Spleen (tissue), 11 donors: ENCODE measurements at regions not wholly inside any gene's neighbourhood (a gene's known extent, or its start where the extent isn't known, plus 50 kb on each side); places are given as distances from the start of the nearest gene placed in this dataset.

Experiments
- DNase-seq: peaks from one replicate; pipeline ENCODE4 v3.0.0-alpha.2; 2020
- H3K27ac ChIP-seq, 8 donors: fragments of 200-600 bp; sonication (generic) in 7 of 8; 1 replicate in 4 of 8; 2 replicates in 4 of 8; pipeline versions ENCODE4 v1.5.0 to v1.8.0; 2016 to 2021; ENCODE audit warnings: inconsistent platforms in 4 of 8, mild to moderate bottlenecking in 4 of 8, moderate library complexity in 1 of 8
- H3K27me3 ChIP-seq, 7 donors: fragments of 200-600 bp; sonication (generic) in 6 of 7; replicated peaks in 1 of 7; 1 replicate in 4 of 7; 2 replicates in 3 of 7; pipeline versions ENCODE4 v1.5.0 to v1.8.0; 2016 to 2021; ENCODE audit warnings: inconsistent platforms in 3 of 7, mild to moderate bottlenecking in 1 of 7
- H3K36me3 ChIP-seq, 6 donors: fragments of 200-600 bp; sonication (generic) in 5 of 6; 1 replicate in 4 of 6; 2 replicates in 2 of 6; pipeline versions ENCODE4 v1.5.0 to v1.8.0; 2016 to 2021; ENCODE audit warnings: inconsistent platforms in 2 of 6
- H3K4me1 ChIP-seq, 6 donors: fragments of 200-600 bp; sonication (generic) in 5 of 6; 1 replicate in 3 of 6; 2 replicates in 3 of 6; pipeline versions ENCODE4 v1.5.0 to v1.8.0; 2016 to 2021; ENCODE audit warnings: inconsistent platforms in 3 of 6
- H3K4me3 ChIP-seq, 8 donors: fragments of 200-600 bp; sonication (generic) in 7 of 8; 1 replicate in 4 of 8; 2 replicates in 4 of 8; pipeline versions ENCODE4 v1.5.0 to v1.8.0; 2016 to 2021; ENCODE audit warnings: inconsistent platforms in 4 of 8, mild to moderate bottlenecking in 4 of 8, moderate library complexity in 2 of 8
- H3K9me3 ChIP-seq, 8 donors: fragments of 200-600 bp; sonication (generic) in 7 of 8; 1 replicate in 4 of 8; 2 replicates in 4 of 8; pipeline versions ENCODE4 v1.5.0 to v1.8.0; 2016 to 2021; ENCODE audit warnings: inconsistent platforms in 4 of 8
- CTCF ChIP-seq, 11 experiments: fragments of 200-600 bp in 7 of 11; fragments of 450-650 bp in 4 of 11; sonication (generic) in 4 of 11; IDR thresholded peaks in 8 of 11; conservative IDR thresholded peaks in 3 of 11; 1 replicate in 7 of 11; 2 replicates in 4 of 11; pipeline versions ENCODE4 v1.4.0 to v1.8.0; 2016 to 2021; ENCODE audit warnings: antibody characterized with exemption in 11 of 11, inconsistent platforms in 4 of 11, mild to moderate bottlenecking in 1 of 11
- POLR2A ChIP-seq, 3 donors: fragments of 450-650 bp; IDR thresholded peaks; one replicate each; pipeline ENCODE4 v1.5.1; 2017; ENCODE audit warnings: antibody characterized with exemption in 3 of 3, mild to moderate bottlenecking in 1 of 3
- POLR2AphosphoS5 ChIP-seq, 3 donors: sonication (generic); formaldehyde crosslinking; IDR thresholded peaks; one replicate each; pipeline ENCODE4 v1.5.1; 2017; ENCODE audit warnings: antibody characterized with exemption in 3 of 3
- WGBS, 5 donors: extraction: QIAGEN DNeasy Blood & Tissue Kit in 3 of 5; methylation state at CpG; one replicate each; pipeline versions ENCODE4 v1.1.5 to v1.1.7; 2013 to 2018; 5-methylcytosine and 5-hydroxymethylcytosine counted together
- intact Hi-C: fragments of 100-400 bp; cut with DNase I; formaldehyde crosslinking; loops from one replicate; pipeline ENCODE4 v1.15.0; 2023; ENCODE audit warnings: low total_unique reads
- donor health status: healthy with polysubstance abuse.
- donor health status: DM: no; HTN: no; CAD: no; lungs with moderate emphysema.
- donor health status: DM: no; HTN: no; CAD: no.
- donor health status: Bipolar disorder and iron deficiency.
- donor health status: healthy.
- donor health status: DM: no; HTN: no; CAD: no.
- donor health status: DM: yes; HTN: yes; CAD: no.

- peaks cover 0 to 38% (median 0%) of the 10 kb centered on the region in 7 donors for H3K27me3 ChIP-seq
- H3K4me1 ChIP-seq = no peaks in the 10 kb centered on the region
- intact Hi-C loops = no loop called here
- H3K27ac ChIP-seq = no peak overlapping the region
- TF ChIP-seq CTCF (IDR thresholded peaks at IDR 0.05 in 8 of 11, conservative IDR thresholded peaks at IDR 0.05 in 3 of 11) = no peak
- TF ChIP-seq POLR2AphosphoS5 (IDR thresholded peaks at IDR 0.05) = no peak
- no peak for TF ChIP-seq POLR2A (IDR thresholded peaks at IDR 0.05)
- no peaks in the 10 kb centered on the region for H3K9me3 ChIP-seq
- 68 to 78% (median 69%) methylated on average over 5 to 6 of the region's 6 CpGs for WGBS, 5 donors
- DNase-seq = no peak
- no peaks in the 10 kb centered on the region for H3K36me3 ChIP-seq
- H3K4me3 ChIP-seq = no peak overlapping the region
These were observed 147.8 kb downstream of the EMX2 start for GRCh38 chr10:117690359-117690758.

GRCh38 chr10:117694190-117694589 is 151.6 kb downstream of the EMX2 start:
- no peaks in the 10 kb centered on the region for H3K4me1 ChIP-seq
- intact Hi-C loops = no loop called here
- peaks cover 0 to 33% (median 0%) of the 10 kb centered on the region in 7 donors for H3K27me3 ChIP-seq
- DNase-seq = no peak
- WGBS, 5 donors = 77 to 87% (median 82%) methylated on average over 6 of the region's 6 CpGs
- H3K9me3 ChIP-seq = no peaks in the 10 kb centered on the region
- TF ChIP-seq POLR2A (IDR thresholded peaks at IDR 0.05) (no peak), CTCF (IDR thresholded peaks at IDR 0.05 in 8 of 11, conservative IDR thresholded peaks at IDR 0.05 in 3 of 11) (no peak), POLR2AphosphoS5 (IDR thresholded peaks at IDR 0.05) (no peak)
- no peak overlapping the region for H3K4me3 ChIP-seq
- no peaks in the 10 kb centered on the region for H3K36me3 ChIP-seq
- no peak overlapping the region for H3K27ac ChIP-seq

- Histone ChIP-seq H3K9me3 (no peaks in the 10 kb centered on the region), H3K4me3 (no peak overlapping the region), H3K4me1 (no peaks in the 10 kb centered on the region), H3K27me3 (peaks cover 0 to 38% (median 0%) of the 10 kb centered on the region in 7 donors), H3K36me3 (no peaks in the 10 kb centered on the region), H3K27ac (no peak overlapping the region)
- no peak for DNase-seq
- intact Hi-C loops = no loop called here
- no peak for TF ChIP-seq POLR2AphosphoS5 (IDR thresholded peaks at IDR 0.05)
- no peak for TF ChIP-seq POLR2A (IDR thresholded peaks at IDR 0.05)
- no peak for TF ChIP-seq CTCF (IDR thresholded peaks at IDR 0.05 in 8 of 11, conservative IDR thresholded peaks at IDR 0.05 in 3 of 11)
- WGBS, 5 donors = 83 to 98% (median 90%) methylated on average over 2 of the region's 2 CpGs
These were observed 154.9 kb downstream of the EMX2 start for GRCh38 chr10:117697402-117697801.

- H3K27ac ChIP-seq = no peak overlapping the region
- TF ChIP-seq POLR2A (IDR thresholded peaks at IDR 0.05) = no peak
- no peak for TF ChIP-seq POLR2AphosphoS5 (IDR thresholded peaks at IDR 0.05)
- no peak for TF ChIP-seq CTCF (IDR thresholded peaks at IDR 0.05 in 8 of 11, conservative IDR thresholded peaks at IDR 0.05 in 3 of 11)
- intact Hi-C loops = no loop called here
- H3K36me3 ChIP-seq = no peaks in the 10 kb centered on the region
- no peaks in the 10 kb centered on the region for H3K4me1 ChIP-seq
- H3K27me3 ChIP-seq = peaks cover 0 to 34% (median 0%) of the 10 kb centered on the region in 7 donors
- H3K9me3 ChIP-seq = no peaks in the 10 kb centered on the region
- 74 to 85% (median 80%) methylated on average over 2 of the region's 2 CpGs for WGBS, 5 donors
- no peak for DNase-seq
- H3K4me3 ChIP-seq = no peak overlapping the region
These were observed 156.3 kb downstream of the EMX2 start for GRCh38 chr10:117698809-117699208.
